GM19455 (cell line): ENCODE measurements at regions not wholly inside any gene's neighbourhood (a gene's known extent, or its start where the extent isn't known, plus 50 kb on each side); places are given as distances from the start of the nearest gene placed in this dataset.

Experiments used
- ATAC-seq: cut with Tn5 transposase; IDR thresholded peaks from one replicate; pipeline ENCODE4 v1.9.1; 2021; ENCODE audit not compliant: unreplicated experiment

GRCh38 chr9:91066042-91066415 is 264.4 kb downstream of the SYK start:
- ATAC-seq: no peak

DNA sequence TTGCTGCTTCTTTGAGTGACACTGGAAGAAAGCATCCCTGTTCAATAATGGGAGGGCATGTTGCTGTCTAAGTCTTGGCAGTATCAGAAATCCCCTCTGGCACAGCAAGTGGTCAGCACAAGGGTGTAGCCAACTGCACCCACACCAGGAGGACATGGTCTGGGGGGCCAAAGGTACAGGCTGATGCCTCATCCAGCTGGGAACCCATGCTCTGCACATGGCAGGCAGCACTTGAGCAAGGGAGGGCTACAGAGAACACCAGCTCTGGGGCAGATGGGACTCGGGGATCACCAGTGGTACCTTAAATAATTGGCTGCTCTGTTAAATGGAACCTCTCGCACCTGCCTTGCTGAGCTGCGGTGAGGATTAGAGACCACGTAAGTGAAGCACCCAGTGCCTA is 265.2 kb downstream of the SYK start:
- no peak for ATAC-seq

GRCh38 chr9:91067306-91067860 is 265.8 kb downstream of the SYK start:
- ATAC-seq: no peak

- no peak for ATAC-seq
These were observed 269.8 kb downstream of the SYK start for GRCh38 chr9:91071184-91071990.

GRCh38 chr9:91073049-91073810 is 271.6 kb downstream of the SYK start:
- no peak for ATAC-seq

DNA sequence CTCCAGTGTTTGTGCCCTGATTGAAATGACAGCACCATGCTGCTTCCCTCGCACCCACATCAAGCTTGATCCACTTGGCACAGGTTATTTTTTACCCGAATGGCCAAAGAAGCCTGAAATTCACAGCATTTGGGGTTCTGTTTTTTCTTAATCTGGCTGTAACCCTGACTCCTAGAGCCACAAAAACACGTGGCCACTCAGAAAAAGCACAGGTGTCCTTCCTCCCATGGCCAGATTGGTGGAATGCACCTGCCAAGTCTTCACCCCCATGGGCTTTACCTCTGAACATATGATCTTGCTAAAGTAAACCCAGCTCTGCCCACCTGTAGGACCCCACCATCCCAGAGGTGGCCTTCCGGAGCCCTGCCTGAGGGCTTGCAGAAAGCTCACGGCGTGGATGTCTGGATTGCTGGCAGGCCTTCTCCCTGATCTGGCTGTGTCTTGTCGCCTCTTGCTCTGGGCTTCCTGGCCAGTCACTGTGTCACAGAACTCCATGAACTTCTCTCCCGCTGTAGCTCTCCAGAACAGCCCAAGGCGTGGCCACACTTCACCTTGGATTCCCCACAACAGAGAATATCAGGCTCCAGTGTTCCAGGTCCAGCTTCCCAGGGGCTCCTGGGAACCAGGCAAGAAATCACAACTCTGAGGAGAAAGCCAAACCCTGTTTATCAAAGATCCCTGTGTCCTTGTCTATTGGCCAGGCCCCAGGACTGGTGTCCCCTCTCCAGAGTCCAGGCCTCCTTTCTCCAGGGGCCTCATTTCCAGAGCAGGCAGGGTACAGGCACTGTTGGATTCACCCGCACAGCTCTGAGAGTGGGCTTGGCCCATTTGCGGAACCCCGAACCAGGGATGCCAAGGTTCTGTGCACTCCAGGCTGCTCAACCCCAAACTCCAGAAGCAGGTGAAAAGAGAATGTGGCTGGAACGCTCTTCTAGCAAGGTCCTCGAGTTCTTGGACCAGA is 272.5 kb downstream of the SYK start:
- no peak for ATAC-seq

- ATAC-seq: no peak
These were observed 273.2 kb downstream of the SYK start for GRCh38 chr9:91074866-91075265.

GRCh38 chr9:91075279-91075678 is 273.7 kb downstream of the SYK start:
- no peak for ATAC-seq

DNA sequence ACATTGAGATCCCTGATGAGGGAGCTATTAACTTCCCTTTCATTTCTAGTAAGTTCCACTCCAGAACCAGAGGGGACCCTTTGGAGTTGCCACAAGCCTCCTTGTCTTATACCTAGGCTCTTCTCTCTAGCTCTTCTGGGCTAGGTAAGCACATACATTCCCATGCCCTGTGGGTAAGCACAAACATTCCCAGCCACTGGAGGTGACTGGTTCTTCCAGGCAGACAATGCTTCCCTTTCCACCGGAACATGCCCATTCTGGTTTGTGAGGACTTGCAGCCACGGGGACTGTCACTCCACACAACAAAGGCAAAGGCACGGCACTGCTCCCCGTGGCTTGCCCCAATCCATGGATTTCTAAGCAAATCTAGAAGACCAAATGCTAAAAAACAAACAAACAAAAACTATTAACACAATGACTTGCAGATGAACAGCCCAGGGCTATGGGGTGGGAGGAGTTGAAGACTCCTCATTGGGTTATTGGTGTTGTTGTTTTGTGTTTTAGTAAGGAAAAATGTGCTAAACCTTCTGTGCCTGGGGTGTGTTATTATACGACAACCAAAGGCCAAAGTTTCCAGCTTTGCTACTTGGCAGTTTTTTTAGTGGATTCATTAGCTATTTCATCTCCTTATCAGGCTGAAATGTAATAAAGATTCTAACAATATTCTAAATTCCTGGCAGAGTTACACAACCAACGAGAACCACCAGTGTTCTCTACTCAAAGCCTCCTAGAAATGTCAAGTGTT is 276.2 kb downstream of the SYK start:
- no peak for ATAC-seq

- no peak for ATAC-seq
These were observed 276.7 kb downstream of the SYK start for GRCh38 chr9:91078369-91078695.

- no peak for ATAC-seq
These were observed 279.0 kb downstream of the AUH start for GRCh38 chr9:91082731-91083130.

- no peak for ATAC-seq
These were observed 276.7 kb downstream of the AUH start for GRCh38 chr9:91084896-91085516.

DNA sequence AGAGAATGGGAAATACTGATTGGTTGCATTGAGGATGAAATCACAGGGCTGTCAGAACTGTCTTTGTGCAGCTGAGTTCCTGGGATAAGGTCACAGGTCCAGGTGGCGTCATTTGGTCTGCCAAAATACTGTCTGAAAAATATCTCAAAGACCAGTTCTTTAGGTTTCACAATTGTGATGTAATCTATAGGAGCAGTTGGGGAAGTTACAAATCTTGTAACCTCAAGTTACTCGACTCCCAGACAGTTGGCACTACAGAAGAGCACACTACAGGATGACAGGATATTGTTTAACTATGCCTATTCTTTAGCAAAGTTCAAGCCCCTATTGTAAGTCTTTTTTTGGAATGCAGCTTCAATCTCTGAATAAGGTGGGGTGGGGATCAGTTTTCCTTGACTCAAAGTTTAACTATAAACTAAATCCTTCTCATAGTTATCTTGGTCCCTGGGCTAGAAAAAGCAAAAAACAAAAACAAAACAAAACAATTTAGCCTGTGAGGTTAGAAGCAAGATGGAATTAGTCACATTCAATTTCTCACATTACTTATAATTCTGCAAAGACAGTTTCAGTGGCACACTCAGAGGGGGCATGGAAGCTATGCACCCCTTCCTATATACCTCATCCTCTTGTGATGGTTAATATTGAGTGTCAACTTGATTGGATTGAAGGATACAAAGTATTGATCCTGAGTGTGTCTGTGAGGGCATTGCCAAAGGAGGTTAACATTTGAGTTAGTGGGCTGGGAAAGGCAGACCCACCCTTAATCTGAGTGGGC is 276.0 kb downstream of the AUH start:
- no peak for ATAC-seq

GRCh38 chr9:91086657-91087461 is 274.9 kb downstream of the AUH start:
- ATAC-seq: no peak

GRCh38 chr9:91087462-91087759 is 274.3 kb downstream of the AUH start:
- no peak for ATAC-seq

- ATAC-seq: no peak
These were observed 272.2 kb downstream of the AUH start for GRCh38 chr9:91089405-91090129.

DNA sequence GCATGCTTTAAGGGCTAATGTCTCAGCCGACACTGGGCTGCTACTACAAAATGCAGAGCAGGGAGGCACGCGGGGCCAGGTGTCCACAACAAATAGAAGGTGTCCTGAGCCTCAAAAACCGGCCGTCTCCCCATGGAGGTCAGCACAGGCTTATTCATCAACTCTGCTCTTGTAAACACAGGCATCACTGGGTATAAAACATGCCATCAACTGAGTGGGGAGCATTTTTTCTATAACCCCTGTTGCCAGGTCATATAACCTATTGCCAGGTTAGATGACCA is 271.6 kb downstream of the AUH start:
- ATAC-seq: no peak

- no peak for ATAC-seq
These were observed 269.5 kb downstream of the AUH start for GRCh38 chr9:91092214-91092613.
